Stimulated activated naive CD4-positive, alpha-beta T cell (primary cell): ENCODE measurements at regions not wholly inside any gene's neighbourhood (a gene's known extent, or its start where the extent isn't known, plus 50 kb on each side); places are given as distances from the start of the nearest gene placed in this dataset.

Experiments
- DNase-seq, 6 experiments: peaks; one replicate each; lab custom pipeline; 2025; lab: John Stamatoyannopoulos, UW

- DNase-seq, result no peak
Observed at GRCh38 chr10:129393812-129394211, 73.2 kb upstream of the MGMT start.

- no peak for DNase-seq
Observed at GRCh38 chr10:129394518-129395328, 72.3 kb upstream of the MGMT start.

- no peak for DNase-seq
Observed at GRCh38 chr10:129396021-129396722, 70.9 kb upstream of the MGMT start.

- no peak for DNase-seq
Observed at GRCh38 chr10:129397198-129397974, 69.7 kb upstream of the MGMT start.

- DNase-seq, result no peak
Observed at GRCh38 chr10:129398711-129399141, 68.3 kb upstream of the MGMT start.

- no peak for DNase-seq
Observed at GRCh38 chr10:129400426-129400825, 66.6 kb upstream of the MGMT start.

GRCh38 chr10:129402459-129402858, 64.6 kb upstream of the MGMT start:
- no peak for DNase-seq

GRCh38 chr10:129404091-129404490, 63.0 kb upstream of the MGMT start:
- DNase-seq, result no peak

- DNase-seq, result no peak
Observed at GRCh38 chr10:129405389-129405788, 61.7 kb upstream of the MGMT start.

GRCh38 chr10:129410688-129411392, 56.2 kb upstream of the MGMT start:
- DNase-seq, result no peak

GRCh38 chr10:129411393-129411705, 55.7 kb upstream of the MGMT start:
- DNase-seq, result no peak

GRCh38 chr10:129411772-129412171, 55.3 kb upstream of the MGMT start:
- no peak for DNase-seq

GRCh38 chr10:129413024-129413423, 54.0 kb upstream of the MGMT start:
- DNase-seq, result no peak

GRCh38 chr10:129415215-129416140, 51.6 kb upstream of the MGMT start:
- DNase-seq, result no peak

GRCh38 chr10:129416155-129416554, 50.9 kb upstream of the MGMT start:
- no peak for DNase-seq

- DNase-seq, result no peak
Observed at GRCh38 chr10:129416956-129417765, 49.9 kb upstream of the MGMT start.
